ENCODE measurements at regions not wholly inside any gene's neighbourhood (a gene's known extent, or its start where the extent isn't known, plus 50 kb on each side); places are given as distances from the start of the nearest gene placed in this dataset.
"Not testable (repeated sequence)": the region's sequence is repeated elsewhere in the genome, so short reads cannot be mapped to it uniquely, and the experiment has no call there.

- FAIRE-seq: no peak
These were observed 1102.8 kb upstream of the SEL1L start for GRCh38 chr14:82636426-82636825.

- no peak for FAIRE-seq
These were observed 1107.4 kb upstream of the SEL1L start for GRCh38 chr14:82641050-82641540.

GRCh38 chr14:82642425-82642824 is 1108.8 kb upstream of the SEL1L start:
- FAIRE-seq: no peak

GRCh38 chr14:82647088-82647810 is 1113.6 kb upstream of the SEL1L start:
- FAIRE-seq: no peak

GRCh38 chr14:82655770-82656169 is 1122.1 kb upstream of the SEL1L start:
- no peak for FAIRE-seq

- FAIRE-seq: no peak
These were observed 1123.6 kb upstream of the SEL1L start for GRCh38 chr14:82657186-82657675.

GRCh38 chr14:82661258-82661657 is 1127.6 kb upstream of the SEL1L start:
- FAIRE-seq: no peak

GRCh38 chr14:82667006-82667405 is 1133.4 kb upstream of the SEL1L start:
- no peak for FAIRE-seq

GRCh38 chr14:82667501-82667900 is 1133.8 kb upstream of the SEL1L start:
- FAIRE-seq: no peak

GRCh38 chr14:82676403-82676802 is 1142.8 kb upstream of the SEL1L start:
- no peak for FAIRE-seq

- FAIRE-seq: no peak
These were observed 1156.3 kb upstream of the SEL1L start for GRCh38 chr14:82689948-82690347.

- not testable (repeated sequence) for FAIRE-seq
These were observed 1157.5 kb upstream of the SEL1L start for GRCh38 chr14:82691191-82691590.

GRCh38 chr14:82694820-82695219 is 1161.2 kb upstream of the SEL1L start:
- no peak for FAIRE-seq

GRCh38 chr14:82704218-82704617 is 1170.6 kb upstream of the SEL1L start:
- no peak for FAIRE-seq

GRCh38 chr14:82710267-82710841 is 1176.7 kb upstream of the SEL1L start:
- no peak for FAIRE-seq

GRCh38 chr14:82719617-82720016 is 1186.0 kb upstream of the SEL1L start:
- no peak for FAIRE-seq

GRCh38 chr14:82720431-82720830 is 1186.8 kb upstream of the SEL1L start:
- FAIRE-seq: no peak

GRCh38 chr14:82720946-82721345 is 1187.3 kb upstream of the SEL1L start:
- no peak for FAIRE-seq

GRCh38 chr14:82724316-82724715 is 1190.7 kb upstream of the SEL1L start:
- no peak for FAIRE-seq

- no peak for FAIRE-seq
These were observed 1191.6 kb upstream of the SEL1L start for GRCh38 chr14:82725213-82725612.

- FAIRE-seq: no peak
These were observed 1197.9 kb upstream of the SEL1L start for GRCh38 chr14:82731526-82731925.

- FAIRE-seq: no peak
These were observed 1206.9 kb upstream of the SEL1L start for GRCh38 chr14:82740547-82740946.

GRCh38 chr14:82755476-82755875 is 1221.8 kb upstream of the SEL1L start:
- FAIRE-seq: no peak

GRCh38 chr14:82755923-82756322 is 1222.3 kb upstream of the SEL1L start:
- FAIRE-seq: no peak

- FAIRE-seq: no peak
These were observed 1224.1 kb upstream of the SEL1L start for GRCh38 chr14:82757776-82758175.
